ENCODE measurements at regions not wholly inside any gene's neighbourhood (a gene's known extent, or its start where the extent isn't known, plus 50 kb on each side); places are given as distances from the start of the nearest gene placed in this dataset.

- no peak for TF ChIP-seq EZH2 (IDR thresholded peaks at IDR 0.05; ENCODE audit: insufficient read depth, poor library complexity, severe bottlenecking)
- no peak for TF ChIP-seq EZH2phosphoT487 (IDR thresholded peaks at IDR 0.05; ENCODE audit: insufficient read depth, low read depth)
Measured at GRCh38 chr3:27623085-27623753, 98.9 kb downstream of the EOMES start.
